ENCODE measurements at regions not wholly inside any gene's neighbourhood (a gene's known extent, or its start where the extent isn't known, plus 50 kb on each side); places are given as distances from the start of the nearest gene placed in this dataset.
"Not testable (repeated sequence)": the region's sequence is repeated elsewhere in the genome, so short reads cannot be mapped to it uniquely, and the experiment has no call there.

DNA sequence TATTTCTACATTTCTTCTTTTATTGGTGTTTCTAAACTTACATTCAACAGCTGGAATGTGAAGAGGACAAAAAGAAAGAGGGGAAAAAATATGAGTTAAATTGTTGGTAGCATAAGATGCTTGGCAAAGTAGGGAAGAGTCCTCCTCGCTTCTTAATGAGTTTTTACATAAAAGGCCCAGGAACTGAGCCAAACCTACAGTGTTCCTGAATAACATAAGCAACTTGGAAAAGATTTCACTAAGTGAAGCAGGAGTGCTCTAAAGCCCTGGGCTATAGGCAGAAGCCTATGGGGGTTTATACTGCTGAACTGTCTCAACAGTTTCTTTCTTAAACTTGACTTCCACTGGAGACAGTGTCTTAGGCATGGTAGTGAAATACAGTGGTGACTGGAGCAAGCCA lies 115.0 kb upstream of the USP25 start:
- DNase-seq (ENCODE audit: low read depth in 2 of 2) = no peak

DNA sequence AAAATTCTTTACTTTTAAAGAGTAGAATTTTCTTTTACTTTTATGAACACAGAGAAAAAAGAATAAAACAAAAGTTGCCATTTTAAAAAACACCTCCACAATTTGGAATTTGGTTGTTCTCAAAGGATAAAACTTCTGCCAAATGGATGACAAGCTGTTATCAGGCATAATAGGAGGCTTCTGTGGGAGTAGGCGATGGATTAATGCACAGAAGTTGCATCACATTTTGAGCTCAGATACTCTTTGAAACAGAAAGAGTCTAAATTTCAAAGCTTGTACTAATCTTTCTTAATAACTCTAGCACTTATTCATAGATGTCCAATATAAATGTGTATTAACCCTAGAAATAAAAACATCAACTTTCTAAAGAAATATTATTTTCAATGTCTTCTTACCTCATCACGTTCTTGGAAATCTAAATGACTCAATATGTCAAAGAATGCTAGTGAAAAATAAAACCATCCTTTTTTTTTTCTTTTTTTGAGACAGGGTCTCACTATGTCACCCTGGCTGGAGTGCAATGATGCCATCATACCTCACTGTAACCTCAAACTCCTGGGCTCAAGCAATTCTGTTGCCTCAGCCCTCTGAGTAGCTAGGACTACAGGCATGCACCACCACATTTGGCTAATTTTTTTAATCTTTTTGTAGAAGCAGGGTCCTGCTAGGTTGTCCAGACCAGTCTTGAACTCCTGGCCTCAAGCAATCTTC lies 112.8 kb upstream of the USP25 start:
- no peak for DNase-seq (ENCODE audit: low read depth in 2 of 2)

DNA sequence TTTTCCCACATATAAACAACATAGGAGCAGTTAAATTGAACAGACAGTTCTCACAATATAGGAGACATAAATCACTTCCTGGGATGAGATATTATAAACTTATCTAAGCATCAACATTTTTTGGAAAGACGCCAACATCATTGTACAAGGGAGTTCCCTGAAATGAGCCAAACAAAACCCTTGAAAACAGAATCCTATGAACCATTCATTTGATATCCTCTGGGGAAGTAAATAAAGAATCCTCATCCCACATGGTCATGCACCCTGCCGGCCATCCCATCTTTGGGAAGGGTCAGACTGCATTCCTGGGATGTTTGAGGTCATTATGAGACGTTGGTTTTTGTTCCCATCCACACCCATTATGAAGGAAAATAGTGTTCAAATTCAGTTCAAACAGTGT lies 111.8 kb upstream of the USP25 start:
- peak; percentile 40 to 45 for DNase-seq (ENCODE audit: low read depth in 2 of 2)

DNA sequence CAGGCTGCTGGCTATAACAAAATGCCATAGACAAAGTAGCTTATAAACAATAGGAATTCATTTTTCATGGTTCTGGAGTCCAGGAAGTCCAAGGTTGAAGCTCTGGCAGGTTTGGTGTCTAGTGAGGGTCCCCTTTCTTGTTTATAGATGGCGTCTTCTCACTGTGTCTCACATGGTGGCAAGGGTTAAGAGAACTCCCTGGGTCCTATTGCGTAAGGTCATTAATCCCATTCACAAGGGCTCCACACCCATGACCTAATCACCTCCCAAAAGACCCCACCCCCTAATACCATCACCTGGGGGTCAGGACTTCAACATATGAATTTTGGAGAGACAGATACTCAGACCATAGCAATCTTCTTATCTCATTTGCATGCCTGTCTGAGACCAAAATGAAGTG lies 108.9 kb upstream of the USP25 start:
- no peak for DNase-seq (ENCODE audit: low read depth in 2 of 2)

DNA sequence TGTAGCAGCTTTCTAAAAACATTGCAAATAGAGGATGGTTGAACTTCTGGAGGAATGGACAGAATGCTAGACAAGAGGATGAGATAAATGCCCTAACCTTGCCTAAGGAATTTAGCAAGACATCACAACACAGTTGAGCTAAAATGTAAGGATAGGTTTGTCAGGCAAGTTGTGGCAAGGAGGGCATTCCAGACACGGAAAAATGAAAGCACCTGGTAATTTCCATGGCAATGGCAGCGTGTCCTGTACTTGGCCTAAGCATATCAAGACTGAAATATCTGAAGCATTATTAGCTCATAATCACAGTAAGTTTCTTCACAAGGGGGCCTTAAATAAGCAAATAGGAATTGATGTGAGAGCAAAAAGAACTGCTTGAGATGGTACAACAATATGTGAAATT lies 105.1 kb upstream of the USP25 start:
- no peak for DNase-seq (ENCODE audit: low read depth in 2 of 2)

DNA sequence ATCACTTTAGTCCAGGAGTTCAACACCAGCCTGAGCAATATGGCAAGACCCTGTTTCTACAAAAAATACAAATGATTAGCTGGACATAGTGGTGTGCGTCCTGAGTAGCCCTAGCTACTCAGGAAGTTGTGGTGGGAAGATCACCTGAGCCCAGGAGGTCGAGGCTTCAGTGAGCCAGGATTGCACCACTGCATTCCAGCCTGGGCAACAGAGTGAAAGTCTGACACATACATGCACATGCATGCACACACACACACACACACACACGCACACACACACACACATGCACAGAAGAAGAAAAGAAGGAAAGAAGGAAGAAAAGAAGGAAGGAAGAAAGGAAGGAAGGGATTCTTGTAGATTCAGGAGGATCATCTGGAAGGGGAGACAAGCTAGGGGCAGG lies 104.4 kb upstream of the USP25 start:
- no peak for DNase-seq (ENCODE audit: low read depth in 2 of 2)

DNA sequence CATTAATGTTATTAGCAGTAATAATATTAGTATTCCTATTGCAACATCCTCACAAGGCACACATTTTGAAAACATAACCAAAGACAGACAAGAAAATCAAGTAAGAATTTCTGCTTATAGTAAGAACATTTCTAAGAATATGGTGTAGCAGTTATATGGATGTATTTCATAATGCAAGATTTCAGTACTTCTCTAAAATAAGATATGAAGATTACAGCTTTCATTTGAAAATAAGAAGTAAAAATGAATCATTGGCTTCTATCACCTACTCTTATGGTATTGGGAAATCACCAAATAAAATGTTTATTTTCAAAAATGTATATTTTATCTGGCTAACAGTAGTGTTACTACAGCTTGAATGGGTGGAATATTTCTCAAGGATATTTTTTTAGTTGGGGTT lies 103.8 kb upstream of the USP25 start:
- no peak for DNase-seq (ENCODE audit: low read depth in 2 of 2)

DNA sequence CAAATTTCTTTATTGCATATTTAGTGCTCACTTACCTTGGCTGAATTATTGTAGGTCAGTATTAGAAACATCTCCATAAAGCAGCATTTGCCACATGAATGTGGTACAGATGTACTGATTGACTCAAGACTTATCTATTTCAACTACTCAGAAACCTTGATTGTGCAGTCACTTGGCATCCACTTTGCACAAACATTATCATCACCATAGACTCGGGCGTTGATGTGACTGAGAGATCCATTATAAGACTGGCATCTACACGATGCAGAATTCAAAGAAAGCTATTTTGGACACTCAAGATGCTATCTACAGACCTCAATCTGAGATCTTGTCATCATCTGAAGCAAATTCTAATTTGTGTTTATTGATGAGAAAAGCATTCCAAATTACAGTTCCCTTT lies 102.8 kb upstream of the USP25 start:
- DNase-seq (ENCODE audit: low read depth in 2 of 2) = no peak

DNA sequence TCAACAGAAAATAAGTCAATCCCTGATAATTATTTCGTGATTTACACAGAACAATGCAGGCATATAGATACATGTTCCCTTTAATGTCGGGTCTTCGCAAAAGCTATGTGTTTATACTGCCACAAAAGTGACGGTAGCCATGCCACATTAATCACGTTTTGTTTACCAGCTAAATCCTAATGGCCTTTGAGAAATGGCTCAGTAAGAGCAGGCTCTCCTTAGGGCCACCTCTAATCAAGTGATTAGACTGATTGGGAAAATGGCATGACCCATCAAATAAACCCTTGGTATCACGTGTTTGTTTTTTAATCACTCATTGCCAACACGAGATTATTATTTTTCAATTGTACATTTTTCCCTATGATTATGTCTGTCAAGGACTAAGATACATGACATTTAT lies 102.0 kb upstream of the USP25 start:
- no peak for DNase-seq (ENCODE audit: low read depth in 2 of 2)

DNA sequence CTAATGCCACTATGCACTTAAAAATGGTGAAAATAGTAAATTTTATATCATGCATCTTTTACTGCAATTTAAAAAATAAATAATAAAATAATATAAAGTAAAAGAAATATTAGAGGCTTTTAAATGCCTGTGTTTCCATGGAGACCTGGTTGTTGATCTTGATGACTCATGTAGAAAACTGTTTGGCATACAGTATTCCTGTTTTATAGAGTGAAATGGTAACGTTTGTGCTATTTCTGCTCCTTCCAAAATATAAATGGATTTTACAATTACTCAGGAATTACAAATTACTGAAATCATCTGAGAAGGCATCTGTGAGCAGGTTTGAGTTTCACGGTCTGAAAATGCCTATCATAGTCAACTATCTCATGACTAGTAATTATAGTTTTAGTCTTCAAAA lies 98.4 kb upstream of the USP25 start:
- peak in 1 of 2 experiments; percentile 8 for DNase-seq (ENCODE audit: low read depth in 2 of 2)

DNA sequence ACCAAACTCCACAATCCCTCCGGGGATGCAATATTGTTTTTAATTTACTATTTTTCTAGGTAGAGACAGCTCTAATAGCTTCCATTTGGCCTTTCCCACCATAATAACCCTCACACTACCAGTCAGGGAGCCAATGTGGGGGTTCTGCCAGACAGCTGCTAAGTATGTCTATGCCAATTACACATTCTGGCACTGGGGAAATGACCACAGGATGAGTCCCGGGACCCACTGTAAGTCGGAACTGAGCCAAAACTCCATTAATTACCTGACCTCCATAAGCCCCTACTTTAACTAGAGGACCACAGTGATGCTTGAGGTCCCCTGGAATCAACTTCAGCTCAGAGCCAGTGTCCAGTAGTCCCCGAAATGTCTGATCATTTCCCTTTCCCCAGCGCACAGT lies 95.2 kb upstream of the USP25 start:
- DNase-seq (ENCODE audit: low read depth in 2 of 2) = not testable (repeated sequence)

DNA sequence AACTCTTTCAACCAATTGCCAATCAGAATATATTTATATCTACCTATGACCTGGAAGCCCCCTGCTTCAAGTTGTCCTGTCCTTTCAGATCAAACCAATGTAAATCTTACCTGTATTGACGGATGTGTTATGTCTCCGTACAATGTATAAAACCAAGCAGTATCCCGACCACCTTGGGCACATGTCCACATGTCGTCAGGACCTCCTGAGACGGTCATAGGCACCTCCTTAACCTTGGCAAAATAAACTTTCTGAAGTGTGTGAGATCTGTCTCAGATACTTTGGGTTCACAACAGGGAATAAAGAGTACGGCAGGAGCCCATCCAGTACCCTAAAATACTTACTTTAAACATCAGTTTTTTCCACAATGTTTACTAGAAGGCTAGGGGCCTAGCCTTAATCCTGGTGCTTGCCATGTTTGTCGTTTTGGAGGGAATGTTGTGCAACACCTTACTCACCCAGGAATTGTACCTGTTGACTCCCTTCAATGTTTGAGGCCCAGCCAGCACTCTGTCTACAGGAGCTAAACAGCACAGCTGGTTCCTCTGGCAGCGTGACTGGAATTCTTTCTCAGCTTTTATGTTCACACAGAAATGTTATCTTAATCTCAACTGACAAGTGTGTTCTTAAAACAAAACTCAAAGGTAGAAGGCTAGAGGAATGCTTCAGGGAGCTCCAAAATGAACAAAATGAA lies 90.8 kb upstream of the USP25 start:
- DNase-seq (ENCODE audit: low read depth in 2 of 2) = no peak

DNA sequence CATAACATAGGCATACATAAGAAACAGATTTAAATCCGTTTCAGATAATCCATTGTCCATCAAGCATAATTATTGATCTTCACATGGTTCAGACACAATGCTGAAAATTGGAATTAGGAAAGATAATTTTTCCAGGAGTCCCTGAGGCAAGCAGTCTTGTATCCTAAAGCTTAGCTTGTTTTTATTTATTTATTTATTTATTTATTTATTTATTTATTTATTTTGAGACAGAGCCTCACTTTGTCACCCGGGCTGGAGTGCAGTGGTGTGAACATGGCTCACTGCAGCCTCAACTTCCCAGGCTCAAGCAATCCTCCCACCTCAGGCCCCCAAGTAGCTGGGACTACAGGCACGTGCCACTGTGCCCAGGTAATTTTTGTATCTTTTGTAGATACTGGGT lies 89.7 kb upstream of the USP25 start:
- DNase-seq (ENCODE audit: low read depth in 2 of 2) = not testable (repeated sequence)

DNA sequence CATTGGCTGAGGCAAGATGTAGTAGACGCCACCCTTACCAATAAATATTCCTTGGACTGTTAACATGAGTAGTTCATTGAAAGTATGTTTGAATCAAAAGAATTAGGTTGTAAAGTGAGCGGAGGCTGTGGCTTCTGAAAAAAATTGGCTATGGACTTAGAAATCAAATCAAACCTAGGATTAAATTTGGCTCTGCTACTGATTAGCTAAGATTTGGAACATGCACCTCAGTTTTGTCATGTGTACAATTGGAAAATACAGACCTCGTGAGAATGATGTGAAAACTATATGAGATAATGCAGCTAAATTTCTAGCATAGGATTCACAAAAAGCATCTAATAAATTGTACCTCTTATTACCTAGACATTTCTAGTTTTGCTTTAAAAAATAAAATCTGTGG lies 85.3 kb upstream of the USP25 start:
- DNase-seq (ENCODE audit: low read depth in 2 of 2) = no peak

DNA sequence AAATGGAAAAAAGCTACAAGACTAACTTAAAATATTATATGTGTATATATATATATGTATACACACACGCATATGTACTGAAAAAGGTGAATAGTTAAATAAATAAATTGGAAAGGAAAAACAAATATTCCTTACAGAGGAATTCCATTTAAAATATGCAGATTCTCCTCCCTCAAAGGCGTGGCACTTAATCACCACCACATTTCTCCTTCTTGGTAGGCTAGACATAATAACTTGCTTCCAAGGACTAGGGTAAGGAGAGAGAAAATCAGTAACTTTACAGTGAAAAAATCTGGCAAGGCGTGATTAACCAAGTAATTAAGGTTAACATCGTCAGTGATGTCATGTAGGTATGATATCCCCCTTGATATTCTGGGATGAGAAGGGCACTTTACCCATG lies 84.0 kb upstream of the USP25 start:
- DNase-seq (ENCODE audit: low read depth in 2 of 2) = no peak

DNA sequence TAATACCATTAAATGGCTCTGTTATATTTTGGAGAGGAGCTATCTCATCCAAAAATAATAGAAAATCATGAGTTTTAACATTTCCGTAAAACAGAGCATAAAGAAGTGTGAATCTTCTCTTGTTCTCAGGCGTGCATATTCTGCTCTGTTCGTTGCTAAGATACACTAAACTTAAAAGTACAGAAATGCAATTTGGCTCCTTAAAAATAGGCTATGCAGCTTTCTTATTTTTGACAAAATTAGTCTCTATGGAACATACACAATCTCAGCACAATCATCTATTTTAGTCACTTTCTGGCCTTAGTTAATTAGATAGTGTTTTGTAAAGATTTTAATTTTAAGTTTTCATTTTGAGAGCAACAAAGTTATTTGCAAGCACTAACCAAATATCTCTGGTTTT lies 79.0 kb upstream of the USP25 start:
- no peak for DNase-seq (ENCODE audit: low read depth in 2 of 2)

DNA sequence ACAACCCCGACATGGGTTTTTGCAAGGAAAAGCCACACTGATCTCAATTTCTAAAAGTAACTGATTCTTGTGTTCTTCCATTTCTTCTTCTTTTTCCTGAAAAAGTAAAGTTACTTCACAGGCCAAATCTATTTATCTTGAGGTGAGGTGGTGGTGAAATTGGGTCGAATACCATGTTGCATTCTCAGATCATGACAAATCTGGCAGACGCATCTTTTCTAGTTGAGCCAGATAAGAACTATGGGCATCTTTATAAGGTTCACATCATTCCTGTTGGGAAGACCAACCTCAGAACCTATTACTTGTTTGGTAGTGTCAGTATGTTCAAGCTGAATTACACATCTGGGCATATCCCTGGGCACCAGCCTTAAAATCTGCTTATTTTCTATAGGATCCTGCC lies 78.6 kb upstream of the USP25 start:
- no peak for DNase-seq (ENCODE audit: low read depth in 2 of 2)

DNA sequence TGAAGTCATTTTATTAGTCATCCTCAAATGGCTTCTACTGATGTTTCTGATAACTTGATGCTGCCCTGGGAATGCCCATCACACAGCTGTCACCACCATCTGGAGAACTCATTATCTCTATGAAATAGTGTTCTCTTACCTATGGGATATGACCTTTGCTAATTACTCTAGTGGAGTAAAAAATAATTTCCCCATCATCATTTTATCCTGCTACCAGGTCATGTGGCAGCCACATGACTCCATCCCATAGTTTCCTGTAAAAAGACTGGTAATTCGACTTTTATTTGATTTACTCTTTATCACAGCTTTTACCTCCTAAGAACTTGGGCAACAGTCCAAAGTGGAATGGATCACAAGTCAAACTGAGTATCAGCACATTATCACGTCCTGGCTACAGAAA lies 76.1 kb upstream of the USP25 start:
- DNase-seq (ENCODE audit: low read depth in 2 of 2) = no peak

DNA sequence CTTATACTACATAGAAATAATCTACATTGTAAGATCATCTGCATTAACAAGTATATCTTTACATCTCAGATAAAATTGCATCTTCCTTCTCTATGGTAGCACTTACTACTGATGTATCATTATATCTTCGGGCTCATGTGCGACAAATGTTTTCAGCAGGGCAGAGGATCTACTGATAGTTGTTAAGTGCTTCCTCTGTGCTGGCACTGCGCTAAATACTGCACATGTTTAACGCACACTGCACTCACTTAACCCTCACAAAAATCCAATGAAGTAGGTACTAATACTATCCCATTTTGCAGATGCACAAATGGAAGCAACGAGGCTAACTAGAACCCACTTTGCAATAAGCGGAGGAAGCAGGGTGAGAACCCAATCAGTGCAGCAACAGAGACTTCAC lies 75.6 kb upstream of the USP25 start:
- no peak for DNase-seq (ENCODE audit: low read depth in 2 of 2)

DNA sequence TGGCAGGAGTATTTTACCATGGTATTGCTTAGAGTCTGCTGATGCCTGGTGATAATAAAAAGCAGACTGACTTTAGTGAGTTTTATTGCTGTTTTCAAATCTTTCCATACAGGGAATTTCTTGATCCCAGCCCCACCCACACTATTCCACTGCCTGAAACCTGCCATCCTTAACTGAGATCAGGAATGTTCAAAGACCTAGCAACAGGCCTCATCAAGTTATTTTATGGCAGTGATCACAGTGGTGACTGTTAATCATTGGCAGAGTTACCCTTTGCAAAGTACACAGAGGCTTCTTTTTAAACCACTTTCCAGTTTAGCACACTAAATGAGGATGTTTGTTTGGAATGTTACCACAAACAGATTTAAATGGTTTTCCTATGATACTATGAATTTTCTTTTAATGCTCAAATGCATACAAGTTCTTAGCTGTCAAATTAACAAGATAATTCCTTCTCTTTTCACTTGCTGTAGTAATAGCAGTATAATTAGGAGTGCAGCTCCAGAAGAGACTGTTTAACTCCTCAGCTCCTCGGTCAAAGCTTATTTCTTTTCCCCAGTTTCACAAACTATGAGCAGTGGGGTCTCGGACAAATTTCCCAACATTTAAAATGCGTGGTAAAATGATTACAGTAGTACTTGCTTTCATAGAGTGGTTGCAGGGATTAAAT lies 69.9 kb upstream of the USP25 start:
- no peak for DNase-seq (ENCODE audit: low read depth in 2 of 2)

DNA sequence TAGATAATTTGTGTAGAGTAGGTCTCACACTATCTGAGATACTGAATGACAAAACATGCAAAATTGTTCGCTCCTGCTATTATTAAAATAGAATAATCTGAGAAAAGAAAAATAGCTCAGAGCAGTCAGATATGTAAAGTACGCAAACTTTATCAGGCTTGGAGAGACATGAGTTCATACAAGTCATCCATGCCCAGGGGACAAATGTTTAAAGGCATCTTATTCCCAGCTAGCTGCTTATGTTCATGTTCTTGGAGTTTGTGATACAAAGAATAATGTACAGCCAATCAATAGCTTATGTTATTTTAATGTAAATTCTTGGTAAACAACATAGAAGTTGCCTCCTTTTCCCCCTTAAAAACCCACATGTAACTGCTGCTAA lies 69.4 kb upstream of the USP25 start:
- DNase-seq (ENCODE audit: low read depth in 2 of 2) = no peak

DNA sequence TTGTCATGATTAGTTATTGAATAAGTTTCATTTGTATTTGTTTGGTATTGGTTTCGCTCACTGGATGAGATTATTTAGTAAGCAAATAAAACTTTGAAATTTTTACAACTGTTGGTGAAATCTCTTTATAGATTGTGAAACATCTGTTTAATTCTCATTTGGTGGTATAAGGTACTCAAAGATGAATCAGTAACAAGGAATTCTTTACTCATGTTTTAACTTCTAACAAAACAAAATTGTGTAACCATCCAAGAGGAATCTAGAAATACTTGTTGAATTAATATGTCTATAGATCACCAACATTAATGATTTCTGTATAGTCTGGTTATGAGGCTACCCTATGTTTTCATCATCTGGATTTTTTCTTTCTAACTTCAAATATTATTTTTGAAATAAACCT lies 62.8 kb upstream of the USP25 start:
- peak; percentile 69 for DNase-seq (ENCODE audit: low read depth in 2 of 2)

DNA sequence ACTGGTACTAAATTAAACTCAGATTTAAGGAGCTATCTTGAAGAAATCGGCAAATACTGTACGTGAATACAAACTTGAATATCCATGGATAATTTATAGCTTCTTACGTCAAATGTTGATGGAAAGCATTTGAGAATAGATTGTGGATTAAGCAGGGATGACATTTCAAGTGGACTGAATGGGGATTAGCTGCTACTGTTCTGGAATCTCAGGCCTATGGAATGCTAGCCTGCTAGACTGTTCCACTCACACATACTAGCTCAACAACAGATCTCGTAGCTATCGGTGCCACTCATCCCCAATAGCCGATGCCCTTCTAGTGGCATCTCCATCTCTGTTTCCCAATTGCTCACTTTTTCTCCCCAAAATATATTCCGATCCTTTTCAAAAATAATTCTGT lies 62.0 kb upstream of the USP25 start:
- no peak for DNase-seq (ENCODE audit: low read depth in 2 of 2)
